GM21528 (cell line): ENCODE measurements at regions not wholly inside any gene's neighbourhood (a gene's known extent, or its start where the extent isn't known, plus 50 kb on each side); places are given as distances from the start of the nearest gene placed in this dataset.
"Not testable (repeated sequence)": the region's sequence is repeated elsewhere in the genome, so short reads cannot be mapped to it uniquely, and the experiment has no call there.

Experiments
- ATAC-seq: cut with Tn5 transposase; IDR thresholded peaks from one replicate; pipeline ENCODE4 v1.9.1; 2021; ENCODE audit warnings: mild to moderate bottlenecking, moderate library complexity; ENCODE audit not compliant: unreplicated experiment, low FRiP score

DNA sequence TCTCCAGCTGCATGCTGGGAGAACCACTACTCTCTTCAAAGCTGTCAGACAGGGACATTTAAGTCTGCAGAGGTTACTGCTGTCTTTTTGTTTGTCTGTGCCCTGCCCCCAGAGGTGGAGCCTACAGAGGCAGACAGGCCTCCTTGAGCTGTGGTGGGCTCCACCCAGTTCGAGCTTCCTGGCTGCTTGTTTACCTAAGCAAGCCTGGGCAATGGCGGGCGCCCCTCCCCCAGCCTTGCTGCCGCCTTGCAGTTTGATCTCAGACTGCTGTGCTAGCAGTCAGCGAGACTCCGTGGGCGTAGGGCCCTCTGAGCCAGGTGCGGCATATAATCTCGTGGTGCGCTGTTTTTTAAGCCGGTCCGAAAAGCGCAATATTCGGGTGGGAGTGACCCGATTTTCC is 215.0 kb downstream of the STIM2 start:
- not testable (repeated sequence) for ATAC-seq

GRCh38 chr4:27078934-27079455 is 218.4 kb downstream of the STIM2 start:
- no peak for ATAC-seq

GRCh38 chr4:27081675-27082586 is 221.3 kb downstream of the STIM2 start:
- peak; percentile 50 for ATAC-seq

DNA sequence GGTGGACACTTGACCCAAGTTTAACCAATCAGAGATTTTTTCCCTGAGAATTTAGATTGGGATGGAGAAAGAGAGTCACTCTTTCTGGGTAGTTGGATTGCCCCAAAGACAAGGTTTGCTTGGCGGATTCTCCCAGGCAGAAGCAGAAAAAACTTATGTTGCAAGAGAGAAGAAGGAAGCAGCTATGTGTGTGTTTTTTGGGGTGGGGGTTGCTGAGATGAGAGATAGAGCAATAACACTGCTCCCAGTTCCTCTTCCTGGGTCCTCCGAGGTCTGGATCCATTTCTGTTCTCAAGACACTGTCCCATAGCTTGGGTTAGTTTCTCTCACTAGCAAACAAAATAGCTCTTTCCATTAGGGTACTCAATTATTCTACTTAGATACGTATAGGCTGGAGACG is 222.1 kb downstream of the STIM2 start:
- ATAC-seq = no peak

DNA sequence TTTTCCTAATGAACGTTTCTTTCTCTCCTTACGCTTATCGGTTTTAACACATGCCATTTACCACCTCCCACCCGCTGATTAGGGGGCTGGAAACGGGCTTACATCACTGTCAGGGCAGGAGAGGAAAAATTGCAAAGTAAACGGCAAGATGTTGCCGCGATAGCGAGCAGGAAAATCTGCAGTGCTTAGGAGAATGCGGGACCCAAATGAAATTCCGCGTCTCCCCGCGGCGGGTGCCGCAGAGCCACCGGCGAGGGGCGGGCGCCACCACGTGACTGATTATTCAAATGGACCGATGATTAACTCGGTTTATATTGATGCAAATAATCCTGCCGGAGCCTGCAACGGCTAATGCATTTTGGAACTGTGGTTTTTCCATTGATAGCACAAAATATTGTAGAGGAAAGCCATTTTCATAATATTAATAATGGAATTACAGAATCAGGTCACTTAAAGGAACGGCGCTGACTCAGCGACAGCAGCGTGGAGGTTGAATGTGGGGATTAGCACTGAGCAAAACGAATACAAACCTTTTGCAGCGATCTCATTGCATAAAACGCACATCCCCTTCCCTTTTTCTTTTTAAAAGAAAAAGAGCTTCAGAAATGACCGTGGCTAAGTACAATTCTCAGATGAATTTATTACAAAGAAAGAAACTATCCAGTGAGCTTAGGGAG is 224.2 kb downstream of the STIM2 start:
- no peak for ATAC-seq

DNA sequence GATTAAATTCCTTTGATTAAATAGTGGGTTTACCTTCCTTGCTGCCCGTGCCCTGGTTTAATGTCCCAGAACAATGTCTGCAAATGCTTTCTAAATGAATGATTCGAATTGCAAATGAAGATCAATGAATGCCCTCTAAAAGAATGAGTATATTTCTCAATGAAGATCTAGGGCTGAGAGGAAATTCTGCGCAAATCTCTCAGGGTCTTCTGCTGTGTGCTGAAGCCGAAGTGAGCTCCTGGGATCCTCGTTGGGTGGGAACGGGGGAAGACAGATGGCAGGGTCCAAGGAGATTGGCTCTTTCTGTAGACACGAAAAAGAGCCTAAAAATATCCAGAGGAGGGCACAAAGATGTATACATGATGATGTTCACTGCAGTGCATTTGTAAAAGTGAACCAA is 224.8 kb downstream of the STIM2 start:
- no peak for ATAC-seq

DNA sequence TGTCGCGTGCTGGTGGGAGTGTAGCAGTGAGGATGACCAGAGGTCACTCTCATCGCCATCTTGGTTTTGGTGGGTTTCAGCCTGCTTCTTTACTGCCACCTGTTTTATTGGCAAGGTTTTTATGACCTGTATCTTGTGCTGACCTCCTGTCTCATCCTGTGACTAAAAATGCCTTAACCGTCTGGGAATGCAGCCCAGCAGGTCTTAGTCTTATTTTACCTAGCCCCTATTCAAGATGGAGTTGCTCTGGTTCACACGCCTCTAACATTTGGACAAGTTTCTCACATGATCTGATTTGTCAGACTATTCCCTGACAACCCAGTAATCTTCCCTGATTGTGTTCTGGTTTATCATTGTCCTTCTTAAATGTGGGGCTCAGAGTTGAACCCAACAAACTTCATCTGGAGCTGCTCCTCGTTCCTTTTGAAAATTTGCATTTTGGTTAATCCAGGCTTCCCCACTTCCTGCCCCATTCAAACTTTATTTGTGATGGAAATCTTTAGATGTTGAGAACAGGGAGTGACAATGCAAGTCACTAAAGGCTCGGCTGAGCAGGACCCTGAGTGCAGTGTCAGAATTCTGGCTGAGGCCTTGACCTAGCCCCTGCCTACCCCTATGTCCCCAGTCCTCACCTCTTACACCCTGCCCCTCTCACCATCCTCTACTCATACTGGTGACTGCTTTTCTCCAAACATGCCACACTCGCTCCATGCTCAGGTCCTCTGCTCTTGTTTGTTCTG is 226.8 kb downstream of the STIM2 start:
- ATAC-seq = no peak

DNA sequence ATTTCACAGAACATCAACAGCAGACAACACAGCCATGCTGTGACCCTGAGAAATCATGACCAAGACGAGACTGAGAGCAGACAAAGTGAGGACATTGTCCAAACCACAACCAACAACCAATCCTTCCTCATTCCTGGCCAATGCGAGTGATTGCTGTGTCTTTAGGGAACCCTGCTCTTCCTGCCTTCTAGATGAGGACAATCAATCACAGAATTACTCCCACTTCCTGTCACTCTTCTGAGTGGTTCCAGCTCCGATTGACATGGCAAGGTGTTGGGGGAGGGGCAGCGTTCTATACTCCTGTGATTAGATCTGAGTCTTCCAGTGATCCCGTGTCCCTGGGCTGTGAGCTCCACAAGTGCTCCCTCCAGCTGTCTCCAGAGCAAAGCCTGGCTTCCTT is 227.8 kb downstream of the STIM2 start:
- no peak for ATAC-seq

GRCh38 chr4:27089186-27089585 is 228.5 kb downstream of the STIM2 start:
- ATAC-seq = no peak

DNA sequence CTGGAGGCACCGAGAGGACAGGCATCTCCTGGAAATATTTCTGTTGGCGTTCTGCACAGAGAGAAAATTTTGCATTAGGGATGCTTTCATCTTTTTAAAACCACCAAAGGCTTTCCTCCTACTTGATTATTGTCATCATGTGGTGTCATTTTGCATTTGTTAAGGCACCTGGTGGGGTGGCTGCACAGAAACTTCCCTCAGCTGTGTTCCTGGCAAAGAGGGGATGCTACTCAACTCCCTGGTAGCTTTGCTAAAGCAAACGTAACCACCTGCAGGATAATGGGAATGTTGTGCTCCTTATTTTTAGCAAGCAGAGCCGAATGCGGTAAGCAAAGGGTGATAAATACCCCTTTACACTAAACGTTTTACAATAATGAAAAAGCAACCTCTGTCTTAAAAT is 229.8 kb downstream of the STIM2 start:
- no peak for ATAC-seq

DNA sequence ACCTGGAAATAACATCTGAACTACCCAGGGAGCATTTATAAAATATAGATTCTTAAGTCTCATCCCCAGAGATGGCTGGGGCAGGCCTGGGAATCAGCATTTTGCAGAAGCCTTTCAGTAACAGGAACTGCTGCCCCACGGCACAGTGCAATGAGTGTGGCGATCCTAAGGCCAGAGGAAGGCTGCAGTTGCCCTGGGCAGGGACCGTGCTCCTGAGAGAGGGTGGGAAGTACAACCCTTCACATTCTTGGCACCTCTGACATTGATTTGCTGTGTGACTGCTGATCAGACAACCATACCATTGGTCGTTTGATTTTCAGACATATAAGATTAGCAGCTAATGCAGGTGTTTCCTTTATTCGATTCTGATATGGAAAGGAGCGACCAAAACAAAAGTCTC is 233.6 kb downstream of the STIM2 start:
- no peak for ATAC-seq

- ATAC-seq = no peak
Measured at GRCh38 chr4:27094783-27095182, 234.1 kb downstream of the STIM2 start.

DNA sequence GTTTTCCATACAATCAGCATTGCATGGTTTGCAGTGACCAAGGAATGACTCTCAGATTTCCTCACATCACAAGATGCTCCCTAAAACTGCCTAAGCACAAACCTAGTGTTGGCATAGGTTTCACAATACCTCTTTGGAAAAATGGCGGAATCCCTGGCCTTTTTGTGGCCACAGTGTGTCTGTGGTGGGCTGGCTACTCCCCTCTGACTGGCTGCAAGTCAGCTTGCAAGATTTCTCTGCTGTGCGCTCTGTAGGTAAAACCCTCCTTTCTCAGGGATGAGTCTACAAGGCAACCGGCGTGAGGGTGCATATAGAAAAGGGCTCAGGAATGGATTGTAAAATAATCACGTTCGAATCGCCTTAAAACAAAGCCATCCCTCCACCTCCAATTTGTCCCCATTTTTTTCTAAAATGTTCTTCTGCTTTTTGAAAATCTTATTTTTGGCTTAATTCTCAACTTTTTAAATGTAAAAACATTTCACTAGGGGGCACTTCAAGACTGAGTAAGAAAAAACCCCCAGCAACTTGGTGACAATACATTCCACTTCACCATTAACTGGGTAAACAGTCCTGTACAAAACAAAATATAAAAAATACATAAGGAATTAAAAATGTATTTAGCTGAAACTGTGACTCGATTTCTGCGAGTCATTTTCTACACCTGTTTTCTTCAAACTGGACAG is 235.6 kb downstream of the STIM2 start:
- ATAC-seq = no peak

GRCh38 chr4:27098034-27098433 is 237.4 kb downstream of the STIM2 start:
- no peak for ATAC-seq

DNA sequence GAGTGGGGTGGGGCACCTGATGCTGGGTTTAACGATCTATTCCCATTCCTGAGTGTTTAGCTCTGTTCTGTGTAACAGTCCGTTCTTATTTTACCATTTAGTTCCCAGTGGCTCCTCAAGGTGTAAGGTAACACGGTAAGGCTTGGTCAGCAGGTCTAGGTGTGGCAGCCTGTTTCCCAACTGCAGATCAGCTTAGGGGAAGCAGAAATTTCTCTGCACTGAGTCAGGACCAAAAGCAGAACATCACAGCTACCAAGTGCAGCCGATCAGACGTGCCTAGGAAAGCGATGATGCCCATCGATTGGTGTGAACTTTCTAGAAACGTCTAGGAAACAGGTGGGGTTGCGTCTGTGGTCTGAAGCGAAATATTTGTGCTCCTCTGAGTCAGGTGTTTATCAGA is 240.1 kb downstream of the STIM2 start:
- no peak for ATAC-seq

GRCh38 chr4:27101126-27101525 is 240.5 kb downstream of the STIM2 start:
- ATAC-seq = no peak

- ATAC-seq = no peak
Measured at GRCh38 chr4:27101561-27101960, 240.9 kb downstream of the STIM2 start.

GRCh38 chr4:27111627-27112026 is 251.0 kb downstream of the STIM2 start:
- no peak for ATAC-seq

GRCh38 chr4:27112587-27112986 is 251.9 kb downstream of the STIM2 start:
- no peak for ATAC-seq

DNA sequence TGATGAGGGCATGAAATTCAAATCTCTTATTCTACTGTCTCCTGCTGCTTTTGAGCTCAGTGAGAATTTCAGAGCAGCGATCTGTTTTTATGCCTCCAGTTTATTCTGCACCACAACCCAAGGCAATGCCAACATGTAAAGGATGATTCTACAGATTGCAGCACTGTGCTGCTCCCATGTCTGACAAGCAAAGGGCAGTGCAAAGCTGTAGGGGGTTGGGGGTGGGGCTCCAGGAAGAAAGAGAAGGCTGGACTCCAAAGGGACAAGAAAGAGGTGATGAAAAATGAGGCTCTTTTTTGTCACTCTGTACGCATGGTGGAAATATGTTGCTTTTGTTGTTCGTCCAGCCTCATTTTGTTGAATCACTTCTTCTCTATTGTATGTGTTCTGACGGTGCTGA is 254.6 kb downstream of the STIM2 start:
- no peak for ATAC-seq
